ENCODE measurements at regions not wholly inside any gene's neighbourhood (a gene's known extent, or its start where the extent isn't known, plus 50 kb on each side); places are given as distances from the start of the nearest gene placed in this dataset.

- no peak for DNase-seq (ENCODE audit: low spot score)
Measured at GRCh38 chr4:14879683-14880082, 122.6 kb upstream of the CPEB2 start.

DNA sequence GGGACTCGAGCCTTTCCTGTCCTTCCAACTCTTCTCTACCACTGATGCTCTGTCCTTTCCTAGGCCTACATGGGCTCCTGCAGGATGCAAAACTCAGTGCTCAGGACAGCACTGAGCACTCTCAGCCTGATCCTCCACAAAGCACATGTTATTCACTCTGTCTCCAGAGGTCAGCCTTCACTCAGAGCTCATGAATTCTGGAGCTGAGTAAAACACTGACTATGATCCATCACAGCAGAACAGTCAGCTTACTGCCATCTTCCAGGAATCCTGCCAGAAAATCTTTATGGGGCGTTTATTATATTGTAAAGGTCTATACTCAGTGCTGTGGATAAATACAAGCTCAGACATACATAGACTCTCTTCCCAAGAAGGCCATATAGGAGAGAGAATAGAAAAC is 121.5 kb upstream of the CPEB2 start:
- DNase-seq (ENCODE audit: low spot score) = no peak

DNA sequence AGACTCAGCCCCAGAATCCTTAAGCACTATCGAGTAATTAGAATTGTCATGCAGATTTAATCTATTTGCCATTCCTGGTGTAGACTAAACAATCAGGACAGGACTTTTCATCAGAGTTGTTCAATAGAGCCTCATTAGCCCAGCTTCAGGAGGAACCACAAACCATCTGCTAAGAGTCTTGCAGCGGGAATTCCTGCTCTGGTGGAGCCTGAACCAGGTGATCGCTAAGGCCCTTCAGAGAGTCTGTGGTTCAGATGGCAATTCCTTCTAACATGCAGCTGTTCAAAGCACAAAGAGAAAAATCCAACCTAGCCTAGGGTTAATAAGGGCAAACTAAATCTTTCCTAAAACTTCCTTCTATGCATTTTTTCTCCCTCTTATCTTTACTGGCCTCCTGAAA is 119.1 kb upstream of the CPEB2 start:
- DNase-seq (ENCODE audit: low spot score) = no peak

DNA sequence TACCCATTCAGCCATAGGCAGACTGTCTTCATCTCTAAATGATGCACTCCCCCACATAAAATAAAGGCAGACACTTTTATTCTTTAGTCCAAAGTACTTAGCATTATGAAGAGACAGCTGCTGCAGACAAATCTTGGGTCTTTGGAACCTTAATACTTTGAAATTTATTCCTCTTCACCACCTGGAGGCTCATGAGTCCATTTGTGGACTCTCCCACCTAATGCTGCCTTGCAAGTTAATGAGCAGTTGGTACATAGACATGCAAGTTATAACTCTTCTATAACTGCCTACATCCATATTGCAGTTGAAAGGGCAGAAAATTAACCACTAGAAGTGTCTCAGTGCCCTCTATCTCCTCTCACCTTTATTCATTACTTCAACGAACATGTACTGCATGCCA is 118.6 kb upstream of the CPEB2 start:
- DNase-seq (ENCODE audit: low spot score) = no peak

DNA sequence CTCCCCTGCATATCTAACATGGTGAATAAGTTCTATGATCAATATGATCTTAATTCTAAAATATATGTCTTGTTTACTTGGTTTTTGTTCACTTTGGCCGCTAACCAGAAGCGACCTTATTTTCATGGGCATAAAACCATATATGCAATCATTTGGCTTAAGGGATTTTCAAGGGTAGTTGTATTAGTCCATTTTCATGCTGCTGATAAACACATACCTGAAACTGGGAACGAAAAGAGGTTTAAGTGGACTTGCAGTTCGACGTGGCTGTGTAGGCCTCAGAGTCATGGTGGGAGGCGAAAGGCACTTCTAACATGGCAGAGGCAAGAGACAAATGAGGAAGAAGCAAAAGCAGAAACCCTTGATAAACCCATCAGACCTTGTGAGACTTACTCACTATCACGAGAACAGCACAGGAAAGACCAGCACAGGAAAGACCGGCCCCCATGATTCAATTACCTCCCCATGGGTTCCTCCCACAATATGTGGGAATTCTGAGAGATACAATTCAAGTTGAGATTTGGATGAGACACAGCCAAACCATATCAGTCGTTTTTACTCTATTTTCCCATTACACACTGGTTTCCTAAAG is 114.3 kb upstream of the CPEB2 start:
- no peak for DNase-seq (ENCODE audit: low spot score)

- DNase-seq (ENCODE audit: low spot score) = no peak
Measured at GRCh38 chr4:14888790-14889572, 113.3 kb upstream of the CPEB2 start.

DNA sequence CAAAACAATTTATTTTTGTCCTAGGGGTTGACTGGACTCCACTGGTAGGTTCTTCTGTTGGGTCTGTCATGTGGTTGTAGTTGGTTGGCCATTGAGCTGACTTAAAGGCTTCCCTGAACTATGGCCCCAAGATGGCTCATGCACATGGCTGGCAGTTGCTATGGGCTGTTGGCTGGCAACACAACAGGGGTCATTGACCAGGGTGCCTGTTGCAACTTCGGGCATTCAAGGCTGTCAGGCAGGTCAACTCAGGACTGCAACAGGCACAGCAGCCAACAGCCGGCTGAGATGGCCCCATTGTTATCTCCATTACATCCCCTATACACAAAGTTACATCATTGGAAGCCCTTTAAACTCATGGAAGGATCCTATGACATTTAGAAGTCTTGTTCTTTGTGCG is 109.7 kb upstream of the CPEB2 start:
- no peak for DNase-seq (ENCODE audit: low spot score)

GRCh38 chr4:14893713-14894112 is 108.6 kb upstream of the CPEB2 start:
- no peak for DNase-seq (ENCODE audit: low spot score)

DNA sequence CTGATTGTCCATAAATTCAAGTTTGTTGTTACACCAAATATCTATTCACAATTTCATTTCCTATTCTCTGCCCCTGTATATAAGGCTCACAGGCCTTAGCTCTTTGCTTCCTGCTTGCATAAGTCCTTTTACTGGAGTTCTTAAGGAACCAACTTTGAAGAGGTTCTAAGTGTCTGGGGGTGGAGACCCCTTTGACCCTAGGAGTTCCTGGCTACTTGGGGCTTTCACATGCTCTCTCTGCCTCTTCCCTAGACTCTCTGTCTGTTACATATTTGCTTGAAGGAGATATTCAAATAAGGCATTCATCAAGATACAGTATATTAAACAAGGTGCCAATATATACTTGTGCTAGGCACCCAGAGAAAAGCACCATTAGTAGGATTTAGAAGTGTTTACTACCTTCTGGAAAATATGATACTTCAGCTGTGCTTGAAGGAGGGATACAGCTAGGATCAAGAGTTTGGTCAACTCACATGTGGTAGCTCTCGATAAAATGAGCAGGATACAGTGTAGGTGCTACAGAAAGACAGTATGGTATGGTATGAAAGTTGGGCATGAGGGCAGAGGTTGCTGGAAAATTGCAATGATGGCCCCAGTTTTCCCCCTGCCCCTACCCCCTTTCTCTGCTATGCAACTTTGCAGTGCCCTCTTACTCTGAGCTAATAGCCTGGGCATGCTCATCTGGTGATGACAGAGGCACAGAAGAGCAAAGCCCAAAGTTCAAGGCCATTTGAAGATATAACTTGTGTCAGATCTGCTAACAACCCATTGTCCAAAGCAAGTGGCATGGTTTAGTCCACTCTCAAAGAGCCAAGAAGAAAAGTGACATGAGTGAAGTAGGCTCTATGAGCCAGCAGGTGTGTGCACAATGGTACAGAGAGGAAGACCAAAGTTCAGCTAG is 107.6 kb upstream of the CPEB2 start:
- DNase-seq (ENCODE audit: low spot score) = no peak

GRCh38 chr4:14896656-14897175 is 105.6 kb upstream of the CPEB2 start:
- no peak for DNase-seq (ENCODE audit: low spot score)

DNA sequence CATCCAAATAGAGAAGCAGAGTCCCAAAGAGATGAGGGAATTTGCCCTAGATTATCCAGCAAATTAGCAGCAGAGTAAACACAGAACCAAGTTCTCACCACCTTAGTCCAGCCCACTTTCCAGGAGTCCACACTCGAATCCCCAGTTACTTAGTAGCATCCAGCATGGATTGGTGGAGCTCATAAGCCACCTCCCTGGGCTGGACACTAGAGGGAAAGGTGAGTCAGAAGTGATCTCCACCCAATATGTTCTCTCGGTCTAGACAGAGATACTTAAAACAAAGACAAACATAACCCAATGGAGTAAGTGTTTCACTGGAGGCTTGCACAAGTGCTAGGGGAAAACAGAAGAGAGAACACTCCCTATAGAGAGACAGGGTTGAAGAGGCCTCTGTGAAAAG is 105.1 kb upstream of the CPEB2 start:
- DNase-seq (ENCODE audit: low spot score) = no peak

DNA sequence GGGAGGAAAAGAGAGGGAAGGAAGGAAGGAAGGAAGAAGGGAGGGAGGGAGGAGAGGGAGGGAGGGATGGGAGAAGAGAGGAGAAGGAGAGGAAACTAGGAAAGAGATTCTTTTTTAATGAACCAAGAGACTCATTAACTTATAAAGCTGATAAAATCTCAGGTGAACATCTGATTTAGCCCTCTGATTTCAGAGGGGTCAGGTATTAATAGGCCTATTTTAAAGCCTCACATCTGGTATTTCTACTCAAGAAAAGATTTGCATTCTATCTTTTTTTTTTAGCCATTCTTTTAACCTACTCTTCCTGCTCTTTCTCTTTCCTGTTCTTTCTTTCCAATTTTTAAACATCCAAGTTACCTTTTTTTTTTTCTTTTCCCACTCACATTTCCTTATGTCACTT is 103.3 kb upstream of the CPEB2 start:
- no peak for DNase-seq (ENCODE audit: low spot score)

- DNase-seq (ENCODE audit: low spot score) = no peak
Measured at GRCh38 chr4:14902342-14902741, 99.9 kb upstream of the CPEB2 start.

DNA sequence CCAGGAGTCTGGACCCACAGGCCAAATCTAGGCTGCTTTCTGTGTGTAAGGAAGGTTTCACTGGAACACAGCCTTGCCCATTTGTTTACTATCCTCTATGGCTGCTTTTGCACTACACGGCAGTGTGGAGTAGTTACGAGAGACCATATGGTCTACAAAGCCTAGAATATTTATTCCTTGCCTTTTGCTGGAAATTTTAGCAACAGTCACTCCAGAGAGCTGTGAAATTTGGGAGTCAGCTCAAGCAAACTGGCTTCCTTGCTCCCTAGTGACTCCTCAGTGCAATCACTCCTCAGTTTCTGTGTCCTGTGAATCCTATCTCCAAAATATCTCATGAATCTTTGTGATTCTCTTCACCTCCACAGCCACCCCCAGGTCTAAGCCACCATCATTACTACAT is 99.0 kb upstream of the CPEB2 start:
- no peak for DNase-seq (ENCODE audit: low spot score)

- DNase-seq (ENCODE audit: low spot score) = no peak
Measured at GRCh38 chr4:14906805-14907204, 95.5 kb upstream of the CPEB2 start.

- DNase-seq (ENCODE audit: low spot score) = no peak
Measured at GRCh38 chr4:14908635-14909034, 93.6 kb upstream of the CPEB2 start.

DNA sequence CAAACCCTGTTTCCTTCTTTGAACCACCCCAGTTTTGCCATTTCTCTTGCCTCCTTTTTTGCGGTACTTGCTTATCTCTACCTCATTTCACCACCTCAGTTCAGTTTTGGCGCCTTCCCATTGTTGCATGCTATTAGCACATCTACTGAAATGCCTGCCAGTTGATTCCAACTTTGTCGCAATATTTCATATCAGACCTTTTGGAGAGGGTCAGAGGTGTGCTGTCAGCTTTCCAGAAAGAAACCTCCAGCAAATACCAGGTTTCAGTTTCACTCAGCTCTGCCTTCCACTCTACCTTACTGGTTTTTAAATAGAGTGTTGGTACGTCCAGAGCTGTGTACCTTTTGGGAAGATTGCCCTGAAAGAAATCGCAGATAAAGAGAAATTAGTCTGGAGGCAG is 91.9 kb upstream of the CPEB2 start:
- DNase-seq (ENCODE audit: low spot score) = no peak

GRCh38 chr4:14912426-14912825 is 89.9 kb upstream of the CPEB2 start:
- no peak for DNase-seq (ENCODE audit: low spot score)

DNA sequence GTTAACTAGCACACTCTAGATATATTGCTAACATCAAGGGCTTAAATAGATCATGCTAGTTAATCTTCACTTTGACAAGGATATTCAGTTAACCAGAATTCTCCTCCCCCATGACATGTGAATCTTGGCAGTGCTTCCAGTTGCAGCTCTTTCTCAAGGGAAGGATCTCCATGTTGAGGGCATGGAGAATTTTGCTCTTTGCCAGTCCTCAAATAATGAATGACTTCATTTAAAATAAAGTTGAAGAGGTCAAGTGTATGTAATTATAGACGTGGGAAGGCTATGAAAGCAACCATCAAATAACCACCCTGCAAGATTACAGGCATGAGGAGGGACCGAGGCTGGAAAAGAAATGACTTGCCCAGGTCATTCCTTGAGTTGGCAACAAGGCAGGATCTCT is 87.3 kb upstream of the CPEB2 start:
- DNase-seq (ENCODE audit: low spot score) = no peak

DNA sequence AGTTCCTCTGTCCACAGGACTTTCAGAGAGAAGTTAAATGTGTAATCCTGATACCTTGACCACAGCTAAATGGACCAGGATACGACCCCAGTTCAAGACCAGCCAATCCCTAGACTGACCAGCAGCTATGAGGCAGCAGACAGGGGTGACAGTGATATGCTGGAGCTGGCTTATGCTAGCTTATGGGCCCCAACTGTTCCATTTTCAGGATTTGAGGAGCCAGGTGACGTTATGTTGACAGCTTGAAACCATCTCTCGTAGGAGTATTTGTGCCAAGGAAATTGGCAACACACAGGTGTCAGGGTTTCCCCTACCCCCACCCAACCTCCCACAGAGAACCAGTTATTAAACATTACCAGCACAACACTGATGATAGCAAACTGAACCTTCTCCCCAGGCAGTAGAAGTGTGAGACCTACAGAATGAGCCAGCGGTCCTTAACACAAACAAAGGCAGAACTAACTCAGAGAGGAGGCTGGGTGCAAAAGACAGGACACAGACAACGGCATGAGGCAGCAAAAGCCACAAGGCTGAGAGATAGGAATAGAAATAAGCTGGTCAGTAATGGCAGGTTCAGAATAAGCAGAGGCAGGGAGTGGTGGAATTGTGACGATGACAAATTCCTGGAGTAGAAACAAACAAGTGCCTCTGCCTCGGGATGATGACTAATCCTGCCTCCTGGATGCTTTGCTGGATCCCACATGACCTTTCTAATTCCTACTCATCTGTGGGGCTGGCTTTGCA is 85.6 kb upstream of the CPEB2 start:
- DNase-seq (ENCODE audit: low spot score) = no peak

DNA sequence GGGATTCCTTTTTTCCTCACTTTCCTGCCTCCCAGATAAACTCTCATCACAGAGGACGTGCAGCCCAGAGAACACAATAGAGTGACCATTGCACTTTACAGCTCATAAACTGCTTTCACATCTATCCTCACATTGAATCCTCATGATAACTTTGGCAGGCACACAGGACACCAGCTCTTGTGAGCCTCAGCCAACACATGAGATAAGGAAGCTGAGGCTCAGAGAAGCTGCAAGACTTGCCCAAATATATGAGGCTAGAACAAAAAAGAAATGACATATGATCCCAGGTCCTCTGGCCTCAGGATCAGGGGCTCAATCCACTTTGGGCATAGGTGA is 85.0 kb upstream of the CPEB2 start:
- no peak for DNase-seq (ENCODE audit: low spot score)

- no peak for DNase-seq (ENCODE audit: low spot score)
Measured at GRCh38 chr4:14918336-14918735, 83.9 kb upstream of the CPEB2 start.
